ENCODE measurements at regions not wholly inside any gene's neighbourhood (a gene's known extent, or its start where the extent isn't known, plus 50 kb on each side); places are given as distances from the start of the nearest gene placed in this dataset.

GRCh38 chr5:88509403-88509802 lies 240.8 kb upstream of the TMEM161B start:
- TF ChIP-seq TAF1 (IDR thresholded peaks at IDR 0.05; ENCODE audit: low read depth) (no peak), MXI1 (conservative IDR thresholded peaks at IDR 0.05; ENCODE audit: poor library complexity, severe bottlenecking) (no peak), EZH2 (IDR thresholded peaks at IDR 0.05; ENCODE audit: borderline replicate concordance, insufficient read depth, low read length, poor library complexity, severe bottlenecking) (no peak)

Measured in neural cell (in vitro differentiated cells).